PC-9 (cell line): ENCODE measurements at regions not wholly inside any gene's neighbourhood (a gene's known extent, or its start where the extent isn't known, plus 50 kb on each side); places are given as distances from the start of the nearest gene placed in this dataset.

Experiments used
- BruUV-seq: library from RNA; stranded (reverse); fragments of 400-500 nt; replicated peaks from 2 replicates; lab custom pipeline; 2021; lab: Mats Ljungman, UMichigan
- CTCF ChIA-PET: fragments of 300-600 bp; sonication (Branson Sonifier 250); formaldehyde crosslinking; loops from one replicate; lab custom pipeline; 2022; ENCODE audit warnings: antibody characterized with exemption; lab: Charles Lee
- POLR2A ChIA-PET: fragments of 300-600 bp; sonication (Branson Sonifier 250); formaldehyde crosslinking; loops from one replicate; lab custom pipeline; 2022; ENCODE audit warnings: antibody characterized with exemption; ENCODE audit not compliant: unreplicated experiment; lab: Charles Lee
- DNase-seq, 2 experiments: peaks; one replicate each; pipeline versions ENCODE4 v3.0.0 to v3.0.0-alpha.2; 2015 to 2022; ENCODE audit warnings: mixed read lengths in 1 of 2
- H2AFZ ChIP-seq: fragments of 200-600 bp; sonication (generic); 2 replicates; pipeline ENCODE4 v1.8.1; 2017; ENCODE audit warnings: antibody characterized with exemption
- H3F3A ChIP-seq: fragments of 200-600 bp; sonication (generic); 2 replicates; pipeline ENCODE4 v1.8.1; 2017; ENCODE audit warnings: antibody characterized with exemption, mild to moderate bottlenecking, low read depth; ENCODE audit not compliant: insufficient read depth
- H3K27ac ChIP-seq: fragments of 200-600 bp; sonication (generic); 2 replicates; pipeline ENCODE4 v1.6.1; 2016; ENCODE audit warnings: mixed run types
- H3K27me3 ChIP-seq: fragments of 200-600 bp; sonication (generic); 2 replicates; pipeline ENCODE4 v1.6.1; 2016; ENCODE audit warnings: low read depth, mixed run types; ENCODE audit not compliant: insufficient read depth
- H3K36me3 ChIP-seq: fragments of 200-600 bp; sonication (generic); 2 replicates; pipeline ENCODE4 v1.6.1; 2016; ENCODE audit warnings: low read depth, mixed run types
- H3K4me1 ChIP-seq: fragments of 200-600 bp; sonication (generic); replicated peaks from 2 replicates; pipeline ENCODE4 v1.6.1; 2016; ENCODE audit warnings: mixed run types; ENCODE audit not compliant: insufficient read depth
- H3K4me2 ChIP-seq: fragments of 200-600 bp; sonication (generic); 2 replicates; pipeline ENCODE4 v1.6.1; 2017; ENCODE audit warnings: mixed run types
- H3K4me3 ChIP-seq: fragments of 200-600 bp; sonication (generic); 2 replicates; pipeline ENCODE4 v1.6.1; 2016; ENCODE audit warnings: mixed run types
- H3K79me2 ChIP-seq: fragments of 200-600 bp; sonication (generic); 2 replicates; pipeline ENCODE4 v1.6.1; 2017; ENCODE audit warnings: low read depth, mixed run types
- H3K9me2 ChIP-seq: fragments of 200-600 bp; sonication (generic); 2 replicates; pipeline ENCODE4 v1.8.1; 2017; ENCODE audit warnings: mild to moderate bottlenecking; ENCODE audit not compliant: insufficient read depth
- H3K9me3 ChIP-seq: fragments of 200-600 bp; sonication (generic); 2 replicates; pipeline ENCODE4 v1.8.1; 2016; ENCODE audit warnings: low read depth; ENCODE audit not compliant: insufficient read depth
- H4K20me1 ChIP-seq: fragments of 200-600 bp; sonication (generic); 2 replicates; pipeline ENCODE4 v1.8.1; 2017; ENCODE audit not compliant: insufficient read depth
- CTCF ChIP-seq: fragments of 200-600 bp; sonication (generic); conservative IDR thresholded peaks from 2 replicates; pipeline ENCODE4 v1.6.1; 2017; ENCODE audit warnings: mixed run types, antibody characterized with exemption, mild to moderate bottlenecking, moderate library complexity
- EZH2 ChIP-seq: fragments of 200-600 bp; sonication (generic); IDR thresholded peaks from 2 replicates; pipeline ENCODE4 v1.8.0; 2017; ENCODE audit warnings: antibody characterized with exemption, low read depth
- intact Hi-C: fragments of 100-400 bp; cut with micrococcal nuclease; formaldehyde crosslinking; loops from one replicate; pipeline ENCODE4 v1.10.0; 2022; ENCODE audit not compliant: unreplicated experiment

DNA sequence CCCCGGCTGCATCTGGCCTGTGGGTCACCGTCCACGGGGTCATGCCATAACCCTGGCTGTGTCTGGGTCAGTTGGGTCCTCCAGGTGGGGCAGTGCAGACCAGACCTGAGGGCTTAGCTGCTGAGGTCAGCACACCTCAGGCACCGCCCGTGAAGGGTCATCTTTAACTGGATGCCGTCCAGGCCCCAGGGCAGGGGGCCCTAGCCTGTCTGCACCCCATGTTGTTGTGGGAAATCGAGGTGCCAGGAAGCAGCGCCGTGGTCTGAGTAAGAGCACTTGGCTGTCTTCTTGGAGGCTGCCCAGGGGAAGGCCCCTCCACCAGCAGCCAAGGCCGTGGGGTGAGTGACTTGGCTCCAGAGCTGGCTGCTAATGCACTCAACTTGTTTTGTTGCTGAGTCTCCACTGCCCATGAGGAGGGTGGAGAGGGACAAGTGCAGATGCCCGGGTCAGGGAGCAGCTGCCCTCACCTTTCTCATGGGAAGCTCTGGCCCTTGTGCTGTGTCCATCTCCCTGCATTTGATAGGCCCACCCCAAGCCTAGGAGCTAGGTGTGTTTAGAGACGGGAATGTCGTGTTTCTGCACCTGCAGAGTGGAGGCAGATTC lies 317.2 kb downstream of the TMEM121 start:
- Histone ChIP-seq H3K4me2 (no peak overlapping the region), H3K4me1 (no peaks in the 10 kb centered on the region), H3K9me2 (no peaks in the 10 kb centered on the region), H3K36me3 (no peaks in the 10 kb centered on the region), H2AFZ (no peak overlapping the region), H3K4me3 (no peak overlapping the region), H3K27me3 (peaks cover 91% of the 10 kb centered on the region), H3K27ac (no peak overlapping the region), H4K20me1 (no peaks in the 10 kb centered on the region), H3F3A (no peaks in the 10 kb centered on the region), H3K9me3 (no peaks in the 10 kb centered on the region), H3K79me2 (no peaks in the 10 kb centered on the region)
- CTCF ChIA-PET = no interaction called here
- intact Hi-C loops = no loop called here
- BruUV-seq = no TSS peak
- POLR2A ChIA-PET = no interaction called here
- no peak for TF ChIP-seq CTCF
- TF ChIP-seq EZH2 = no peak
- no peak for DNase-seq

GRCh38 chr14:105844047-105844630 lies 317.8 kb downstream of the TMEM121 start:
- CTCF ChIA-PET = no interaction called here
- H3K36me3 ChIP-seq = no peaks in the 10 kb centered on the region
- POLR2A ChIA-PET = no interaction called here
- no peaks in the 10 kb centered on the region for H3F3A ChIP-seq
- H4K20me1 ChIP-seq = no peaks in the 10 kb centered on the region
- no peaks in the 10 kb centered on the region for H3K9me3 ChIP-seq
- H3K9me2 ChIP-seq = no peaks in the 10 kb centered on the region
- H3K4me3 ChIP-seq = no peak overlapping the region
- DNase-seq = no peak
- BruUV-seq = no TSS peak
- intact Hi-C loops = no loop called here
- H3K79me2 ChIP-seq = no peaks in the 10 kb centered on the region
- peaks cover 87% of the 10 kb centered on the region for H3K27me3 ChIP-seq
- H3K4me2 ChIP-seq = no peak overlapping the region
- TF ChIP-seq EZH2 (no peak), CTCF (no peak)
- no peaks in the 10 kb centered on the region for H3K4me1 ChIP-seq
- no peak overlapping the region for H2AFZ ChIP-seq
- no peak overlapping the region for H3K27ac ChIP-seq

- Histone ChIP-seq H4K20me1 (no peaks in the 10 kb centered on the region), H3K79me2 (no peaks in the 10 kb centered on the region), H3K9me2 (no peaks in the 10 kb centered on the region), H2AFZ (no peak overlapping the region), H3K27me3 (peaks cover 83% of the 10 kb centered on the region), H3K9me3 (no peaks in the 10 kb centered on the region), H3K36me3 (no peaks in the 10 kb centered on the region), H3K4me2 (no peak overlapping the region), H3K27ac (no peak overlapping the region), H3K4me1 (no peaks in the 10 kb centered on the region), H3K4me3 (no peak overlapping the region), H3F3A (no peaks in the 10 kb centered on the region)
- BruUV-seq = no TSS peak
- no peak for DNase-seq
- ChIA-PET POLR2A (no interaction called here), CTCF (no interaction called here)
- TF ChIP-seq EZH2 (no peak), CTCF (no peak)
- intact Hi-C loops = no loop called here
Measured at GRCh38 chr14:105844810-105845724, 318.7 kb downstream of the TMEM121 start.
